ENCODE measurements at regions not wholly inside any gene's neighbourhood (a gene's known extent, or its start where the extent isn't known, plus 50 kb on each side); places are given as distances from the start of the nearest gene placed in this dataset.

DNA sequence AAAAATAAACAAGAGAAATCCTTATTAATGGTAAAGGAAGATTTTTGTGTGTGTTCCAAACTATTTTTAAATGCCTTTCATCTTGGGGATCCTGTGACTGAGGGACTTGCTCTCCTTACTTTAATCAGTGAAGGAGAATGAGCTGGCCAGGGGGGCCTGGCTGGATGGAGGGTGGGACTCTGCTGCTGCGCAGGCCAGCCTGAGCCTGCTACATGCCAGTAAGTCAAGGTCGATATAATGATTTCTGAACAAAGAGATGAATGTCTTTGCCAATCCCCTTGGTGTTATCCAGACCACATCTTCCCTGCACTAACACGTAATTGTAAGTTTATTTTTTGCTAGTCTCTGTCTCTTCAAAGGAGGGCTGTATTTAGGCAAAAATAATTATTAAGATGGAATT lies 1679.2 kb upstream of the TENM3 start:
- DNase-seq, result no peak

DNA sequence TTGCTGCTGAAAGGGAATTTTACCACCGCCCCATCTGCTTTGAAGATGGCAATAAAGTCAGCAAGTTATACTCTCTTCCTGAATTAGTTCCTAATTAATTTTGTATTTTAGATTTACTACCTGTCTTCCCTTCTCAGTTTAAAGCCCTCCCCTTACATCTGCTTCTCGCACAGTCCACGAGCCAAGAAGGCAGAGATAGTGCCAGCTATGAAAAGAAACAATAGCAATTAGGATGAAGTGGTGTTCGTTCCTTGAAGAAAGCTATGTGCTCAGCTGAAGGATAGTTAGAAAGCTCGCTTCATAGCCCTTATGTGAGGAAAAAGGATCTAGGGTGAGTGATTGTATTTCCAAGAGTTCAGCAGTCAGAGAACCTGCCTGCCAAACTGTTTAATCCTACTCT lies 1678.8 kb upstream of the TENM3 start:
- DNase-seq, result no peak

DNA sequence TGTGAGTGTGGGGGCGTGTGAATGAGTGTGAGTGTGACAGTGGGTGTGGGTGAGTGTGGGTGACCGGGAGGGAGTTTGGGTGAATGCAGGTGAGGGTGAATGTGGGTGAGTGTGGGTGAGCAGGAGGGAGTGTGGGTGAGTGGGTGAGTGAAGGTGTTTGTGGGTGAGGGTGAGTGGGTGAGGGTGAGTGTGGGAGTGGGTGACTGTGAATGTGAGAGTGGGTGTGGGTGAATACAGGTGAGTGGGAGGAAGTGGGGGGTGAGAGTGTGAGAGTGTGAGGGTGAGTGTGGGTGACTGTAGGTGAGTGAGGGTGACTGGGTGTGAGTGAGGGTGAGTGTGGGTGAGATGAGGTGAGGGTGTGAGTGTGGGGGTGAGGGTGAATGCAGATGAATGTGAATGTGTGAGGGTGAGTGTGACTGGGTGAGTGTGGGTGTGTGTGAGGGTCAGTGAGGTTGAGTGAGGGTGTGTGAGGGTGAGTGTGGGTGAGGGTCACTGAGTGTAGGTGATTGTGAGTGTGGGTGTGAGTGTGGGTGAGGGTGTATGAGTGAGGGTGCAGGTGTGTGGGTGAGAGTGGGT lies 1677.3 kb upstream of the TENM3 start:
- DNase-seq, result no peak

DNA sequence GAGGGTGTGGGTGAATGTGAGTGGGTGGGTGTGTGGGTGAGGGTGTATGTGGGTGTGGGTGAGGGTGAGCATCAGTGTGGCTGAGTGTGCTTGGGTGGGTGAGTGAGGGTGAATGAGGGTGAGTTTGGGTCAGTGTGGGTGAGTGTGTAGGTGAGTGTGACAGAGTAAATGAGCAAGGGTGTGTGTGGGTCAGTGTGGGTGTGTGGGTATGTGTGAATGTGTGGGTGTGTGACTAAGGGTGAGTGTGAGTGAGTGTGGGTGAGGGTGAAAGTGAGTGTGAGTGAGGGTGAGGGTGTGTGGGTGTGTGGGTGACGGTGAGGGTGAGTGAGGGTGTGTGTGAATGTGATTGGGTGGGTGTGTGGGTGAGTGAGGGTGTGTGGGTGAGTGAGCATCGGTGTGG lies 1676.7 kb upstream of the TENM3 start:
- DNase-seq, result no peak

DNA sequence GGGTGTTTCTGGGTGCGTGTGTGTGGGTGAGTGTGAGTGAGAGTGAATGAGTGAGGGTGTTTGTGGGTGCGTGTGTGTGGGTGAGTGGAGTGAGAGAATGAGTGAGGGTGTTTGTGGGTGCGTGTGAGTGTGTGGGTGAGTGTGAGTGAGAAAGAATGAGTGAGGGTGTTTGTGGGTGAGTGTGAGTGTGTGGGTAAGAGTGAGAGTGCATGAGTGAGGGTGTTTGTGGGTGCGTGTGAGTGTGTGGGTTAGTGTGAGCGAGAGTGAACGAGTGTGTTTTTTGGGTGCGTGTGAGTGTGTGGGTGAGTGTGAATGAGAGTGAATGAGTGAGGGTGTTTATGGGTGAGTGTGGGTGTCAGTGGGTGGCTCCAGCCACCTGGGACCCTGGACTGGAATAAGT lies 1676.1 kb upstream of the TENM3 start:
- no peak for DNase-seq

DNA sequence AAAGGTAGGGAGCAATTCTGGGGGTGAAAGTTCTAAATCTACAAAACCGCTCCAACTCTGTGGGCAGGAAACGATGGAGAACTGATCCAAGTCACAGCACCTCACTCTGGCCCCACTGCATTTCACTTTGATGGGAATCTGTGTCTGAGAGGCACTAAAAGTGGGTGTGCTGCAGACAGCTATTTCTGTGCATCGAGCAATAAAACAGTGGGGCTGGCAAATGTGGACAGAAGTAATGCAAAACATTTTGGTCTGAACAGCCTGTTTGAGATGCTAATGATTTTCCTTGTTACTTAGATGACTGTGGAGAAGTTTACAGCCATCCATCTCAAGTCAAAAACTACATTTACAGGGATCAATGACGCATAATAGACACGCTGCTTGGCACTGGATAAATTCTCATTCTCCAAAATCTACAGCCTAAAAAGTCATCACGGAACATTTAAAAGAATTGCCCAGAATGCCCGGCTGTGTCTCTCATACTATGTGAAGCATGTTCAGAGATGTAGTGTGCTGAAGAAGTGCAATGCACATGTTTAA lies 1671.6 kb upstream of the TENM3 start:
- DNase-seq, result no peak

DNA sequence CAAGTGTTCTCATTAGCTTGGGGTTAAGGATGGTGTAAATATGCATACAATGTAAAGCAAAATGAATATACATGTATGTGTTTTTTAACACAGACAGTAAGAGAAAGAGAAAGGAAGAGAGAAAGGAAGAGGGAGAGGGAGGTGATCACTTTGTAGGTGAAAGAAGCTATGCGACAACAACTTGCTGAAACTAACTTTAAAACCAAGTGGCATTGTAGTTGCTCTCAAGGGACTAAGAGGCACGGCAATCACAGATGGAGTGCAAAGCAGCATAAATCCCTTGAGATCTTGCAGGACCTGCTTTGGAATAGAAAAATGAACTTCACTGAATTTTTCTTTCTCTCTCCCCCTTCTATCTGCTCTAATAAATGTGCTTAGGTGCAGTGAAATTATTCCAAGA lies 1665.0 kb upstream of the TENM3 start:
- no peak for DNase-seq

DNA sequence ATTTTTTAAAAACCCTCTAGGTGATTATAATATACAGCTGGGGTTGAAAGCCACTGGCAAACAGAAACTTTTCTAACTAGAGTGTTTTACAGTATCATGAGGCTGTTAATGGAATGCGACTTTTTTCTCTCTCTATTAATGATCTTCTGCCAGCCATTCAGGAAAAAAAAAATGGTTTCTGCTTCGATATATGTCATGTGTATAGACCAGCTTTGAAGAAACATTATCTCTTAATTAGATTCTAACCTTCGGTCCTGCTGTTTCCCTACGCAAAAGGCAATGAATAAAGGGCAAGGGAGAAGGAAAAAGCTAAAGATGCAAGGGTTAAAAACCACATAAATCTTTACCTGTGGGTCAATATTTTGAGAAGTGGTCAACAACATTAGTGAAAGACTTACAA lies 1662.1 kb upstream of the TENM3 start:
- DNase-seq, result no peak

DNA sequence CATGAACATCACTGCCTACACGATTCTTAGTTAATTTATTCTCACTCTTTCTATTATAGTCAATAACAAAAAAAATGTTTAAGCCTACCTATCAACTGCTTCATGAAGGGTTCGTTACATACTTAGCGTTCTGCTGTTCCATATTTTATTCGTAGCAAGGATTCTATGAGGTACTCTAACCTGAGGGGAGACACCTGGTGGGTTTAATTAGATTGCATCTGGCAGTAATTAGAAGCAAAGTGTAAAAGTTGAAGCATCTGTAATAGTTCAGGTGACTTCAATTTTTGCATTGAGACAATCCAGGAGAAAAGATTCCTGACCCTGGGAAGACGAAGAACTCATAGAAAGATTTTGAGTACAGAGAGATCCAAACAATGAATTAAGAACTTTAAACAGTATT lies 1655.8 kb upstream of the TENM3 start:
- no peak for DNase-seq

DNA sequence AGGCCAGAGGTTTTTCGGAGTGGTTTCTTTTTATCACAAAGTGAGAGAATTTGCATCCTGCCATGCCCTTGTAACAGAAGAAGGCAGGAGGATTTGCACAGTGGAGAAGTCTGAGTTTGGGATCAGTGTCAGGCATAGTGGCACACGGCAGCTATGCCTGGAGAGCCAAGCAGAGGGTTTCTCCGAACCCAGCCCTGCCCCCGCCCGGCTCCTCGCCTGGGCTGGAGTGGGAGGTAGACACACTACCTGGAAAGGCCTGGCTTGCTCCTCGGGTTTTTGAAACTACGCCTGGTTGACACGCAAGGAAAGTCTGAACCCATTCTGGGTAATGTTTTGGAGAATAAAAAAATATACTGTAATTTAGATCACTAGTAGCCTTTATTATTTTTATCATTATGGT lies 1653.6 kb upstream of the TENM3 start:
- no peak for DNase-seq

DNA sequence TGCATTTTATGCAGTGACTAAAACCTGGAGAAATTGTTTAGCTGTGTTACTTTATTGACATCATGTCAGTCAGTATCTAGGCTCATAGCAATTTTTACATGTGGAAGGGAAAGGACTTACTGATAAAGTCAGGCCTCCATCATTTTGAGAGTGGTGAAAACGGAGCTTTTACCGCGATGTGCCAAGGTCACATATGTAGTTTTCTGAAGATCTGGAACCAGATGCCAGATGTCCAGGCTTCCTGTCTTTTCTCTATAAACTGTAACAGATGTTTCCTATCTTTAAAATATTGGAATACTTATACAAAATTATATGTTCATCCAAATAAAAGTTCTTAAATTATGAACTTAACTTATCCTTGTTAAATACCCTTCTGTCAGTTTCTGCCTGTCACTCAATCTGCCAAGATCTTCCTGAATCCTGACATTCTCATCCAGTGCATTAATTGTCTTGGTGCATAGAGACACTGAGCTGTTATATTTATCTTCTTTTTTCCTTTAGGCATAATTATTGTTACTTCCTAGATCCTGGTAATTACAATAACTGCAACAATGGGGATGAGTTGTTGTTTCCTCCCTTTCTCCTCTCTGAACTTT lies 1646.2 kb upstream of the TENM3 start:
- no peak for DNase-seq

DNA sequence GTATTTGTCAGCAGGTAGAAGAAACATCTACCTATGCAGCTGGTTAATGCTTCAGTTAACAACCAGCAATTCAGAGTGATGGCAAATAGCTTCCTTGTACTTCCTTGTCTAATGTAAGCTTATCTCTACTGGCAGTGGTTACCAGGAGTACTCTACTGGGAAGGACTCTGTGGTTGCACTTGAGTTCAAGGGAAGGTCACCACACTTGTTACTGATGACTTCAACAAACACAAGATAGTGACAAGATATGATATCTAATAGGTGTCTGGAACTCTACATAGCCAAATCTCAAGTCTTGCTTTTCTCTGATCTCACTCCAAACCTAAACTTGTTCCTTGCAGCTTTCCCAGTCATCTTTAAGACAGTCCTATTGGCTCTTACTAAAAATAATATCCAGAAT lies 1644.9 kb upstream of the TENM3 start:
- no peak for DNase-seq

DNA sequence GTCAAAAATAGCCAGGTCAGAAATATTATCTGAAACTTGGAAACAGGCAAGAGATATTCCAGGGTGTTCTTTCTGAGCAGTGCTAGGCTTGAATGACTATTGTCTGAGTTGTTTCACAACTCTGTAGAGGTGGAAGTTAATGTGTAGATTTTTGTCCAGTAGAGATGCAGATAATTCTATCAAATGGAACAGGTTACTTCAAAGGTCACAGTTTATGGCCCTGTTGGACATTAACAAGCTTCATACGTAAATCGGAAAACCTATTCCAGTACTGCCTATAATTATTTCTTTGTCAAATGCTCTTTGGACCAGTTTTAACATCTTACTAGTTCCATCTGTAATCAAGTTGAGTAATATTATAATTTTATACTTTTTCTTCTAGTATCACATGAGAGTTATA lies 1639.4 kb upstream of the TENM3 start:
- no peak for DNase-seq

DNA sequence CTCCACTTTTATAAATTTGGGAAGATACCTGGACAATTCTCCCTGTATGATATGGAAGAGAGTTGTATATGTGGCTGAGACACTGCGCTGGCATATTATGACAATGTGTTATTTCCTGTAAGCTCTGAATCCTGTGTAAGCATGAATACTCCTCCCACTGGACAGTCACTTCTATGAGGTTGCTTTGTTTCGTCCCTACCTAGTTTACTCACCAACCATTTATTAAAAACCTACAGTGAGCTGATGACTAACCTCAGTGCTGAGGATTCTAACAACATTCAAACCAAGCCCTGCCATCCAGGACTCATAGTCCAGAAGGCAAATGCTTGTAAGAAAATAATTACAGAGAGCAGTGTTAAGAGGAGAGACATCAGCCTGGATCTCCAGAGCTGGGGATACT lies 1632.9 kb upstream of the TENM3 start:
- DNase-seq, result no peak

DNA sequence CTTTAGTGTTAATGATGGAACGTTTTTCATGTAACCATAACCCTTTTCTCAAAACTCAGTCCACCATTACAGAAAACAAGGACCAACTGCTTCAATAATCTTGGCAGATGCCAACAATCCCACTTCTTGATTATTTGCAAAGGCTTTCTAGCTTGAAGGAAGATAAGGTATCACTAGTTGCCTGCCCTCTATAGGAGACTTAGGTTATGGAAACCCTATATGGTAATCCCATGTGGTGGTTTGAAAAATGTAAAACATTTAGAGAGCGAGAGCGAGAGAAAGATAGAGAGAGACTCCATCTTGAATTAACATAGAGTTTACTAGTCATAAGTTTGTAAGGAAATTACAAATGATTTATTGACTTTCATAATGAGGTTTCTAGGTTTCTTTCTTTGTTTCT lies 1627.5 kb upstream of the TENM3 start:
- DNase-seq, result no peak

DNA sequence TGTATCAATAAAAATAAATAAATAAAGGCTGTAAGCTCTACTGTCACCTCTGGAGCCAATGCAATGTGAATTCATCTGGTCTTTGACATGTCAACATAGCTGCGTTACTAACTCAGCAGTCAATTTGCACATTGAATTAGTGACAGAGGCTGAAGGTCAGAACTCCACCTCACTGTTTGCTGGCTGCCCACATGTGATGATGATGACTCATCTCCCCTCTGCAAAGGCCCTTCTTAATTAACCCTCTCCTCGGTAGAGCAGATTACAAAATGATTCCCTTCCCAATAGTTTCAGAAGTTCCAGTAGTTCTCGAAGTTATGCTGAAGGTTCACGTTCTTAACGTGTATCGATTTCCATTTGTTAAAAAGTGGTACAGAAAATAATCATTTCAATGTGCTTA lies 1626.0 kb upstream of the TENM3 start:
- DNase-seq, result no peak

DNA sequence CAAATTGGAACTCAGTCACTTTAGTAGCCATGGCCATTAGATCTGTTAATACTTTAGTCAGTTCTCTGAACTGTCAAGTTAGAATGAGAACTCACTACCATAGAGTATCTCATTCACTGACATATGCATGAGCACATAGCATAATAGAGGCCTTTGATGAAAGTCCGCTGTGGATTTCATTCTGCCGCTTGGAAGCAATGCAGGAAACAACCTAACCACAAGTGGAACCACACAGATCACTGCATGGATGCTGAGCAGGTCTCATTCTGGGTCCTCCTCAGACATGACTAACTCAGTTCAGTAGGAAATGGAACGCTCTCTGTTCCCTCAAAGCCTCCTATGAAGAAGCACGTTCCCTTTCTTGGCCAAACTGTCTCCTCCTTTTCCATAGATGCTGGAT lies 1624.8 kb upstream of the TENM3 start:
- DNase-seq, result no peak

DNA sequence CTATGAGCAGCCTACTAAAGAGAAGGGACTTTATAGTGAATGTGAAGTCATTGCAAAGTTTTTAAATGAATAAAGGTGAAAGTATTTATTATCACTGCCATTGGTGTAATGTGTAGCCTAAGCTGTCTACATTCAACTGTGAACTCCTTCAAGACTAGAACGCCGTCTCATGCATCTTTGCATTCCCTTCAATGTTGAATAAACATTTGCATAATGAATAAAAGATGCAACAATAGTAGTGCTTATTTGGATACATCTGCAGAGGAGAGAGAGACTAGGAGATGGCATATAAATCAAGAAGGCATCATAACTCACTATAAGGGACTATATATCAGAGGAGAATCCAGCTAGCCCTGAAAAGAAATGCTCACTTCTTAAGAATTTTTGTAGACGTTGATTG lies 1623.8 kb upstream of the TENM3 start:
- no peak for DNase-seq

DNA sequence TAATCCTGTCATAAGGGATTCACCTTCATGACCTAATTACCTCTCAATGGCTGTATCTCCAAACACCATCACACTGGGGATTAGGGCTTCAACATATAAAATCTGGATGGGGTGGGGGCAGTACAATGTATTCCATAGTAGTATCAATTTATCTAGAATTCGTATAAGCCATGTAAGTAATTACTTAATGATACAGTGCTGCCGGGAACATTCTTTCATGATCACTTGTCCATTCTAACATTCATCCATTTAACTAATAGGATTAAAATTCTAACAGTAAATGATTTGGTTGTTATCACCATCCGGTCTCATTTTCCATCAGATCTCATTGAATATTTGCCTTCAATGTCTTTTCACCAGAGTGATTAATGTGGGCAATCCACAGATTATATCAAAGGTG lies 1620.9 kb upstream of the TENM3 start:
- DNase-seq, result no peak

DNA sequence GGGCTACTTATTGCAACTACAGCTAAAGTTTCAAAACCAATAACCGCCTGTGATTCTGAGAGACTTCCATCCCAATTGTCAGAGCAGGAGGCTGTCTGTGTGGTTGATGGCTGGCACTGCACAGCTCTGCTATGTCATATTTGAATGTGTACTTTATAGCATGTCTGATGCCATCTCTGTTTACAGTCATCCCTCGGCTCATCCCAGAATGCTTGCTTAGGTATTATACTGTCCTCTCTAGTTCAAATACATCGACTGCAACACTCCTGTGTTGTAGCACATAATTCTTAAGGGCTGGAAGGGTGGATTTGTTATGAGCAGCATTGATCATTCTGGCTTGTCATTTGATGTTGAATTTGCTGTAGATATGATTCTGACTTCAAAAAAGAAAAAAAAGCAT lies 1617.5 kb upstream of the TENM3 start:
- no peak for DNase-seq

DNA sequence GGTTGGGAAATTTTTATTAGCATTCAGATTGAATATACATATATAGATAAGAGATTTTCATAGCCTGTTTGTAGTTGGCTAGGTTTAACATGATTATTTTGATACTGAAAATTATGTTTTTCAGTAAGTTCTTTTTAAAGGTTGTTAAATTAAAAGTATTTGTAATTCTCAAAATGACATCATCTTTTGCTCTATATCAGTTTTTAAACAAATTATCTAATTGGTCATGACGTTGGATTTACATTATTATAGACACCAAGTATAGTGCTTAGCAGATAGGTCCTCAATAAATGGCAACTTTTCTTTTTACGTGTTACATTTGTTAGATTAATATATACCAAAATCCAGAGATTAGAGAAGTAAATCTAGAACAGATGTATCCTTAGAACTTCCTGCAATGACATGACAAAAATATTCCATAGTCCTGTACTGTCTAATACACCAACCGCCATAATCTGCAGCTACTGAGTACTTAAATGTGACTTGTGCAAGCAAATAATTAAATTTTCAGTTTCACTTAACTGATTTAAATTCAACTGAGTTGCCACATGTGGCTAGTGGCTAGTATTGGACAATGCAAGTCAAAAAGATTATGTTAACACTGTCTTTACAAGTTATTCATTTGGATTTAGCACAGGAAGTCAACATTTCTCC lies 1613.1 kb upstream of the TENM3 start:
- DNase-seq, result no peak

DNA sequence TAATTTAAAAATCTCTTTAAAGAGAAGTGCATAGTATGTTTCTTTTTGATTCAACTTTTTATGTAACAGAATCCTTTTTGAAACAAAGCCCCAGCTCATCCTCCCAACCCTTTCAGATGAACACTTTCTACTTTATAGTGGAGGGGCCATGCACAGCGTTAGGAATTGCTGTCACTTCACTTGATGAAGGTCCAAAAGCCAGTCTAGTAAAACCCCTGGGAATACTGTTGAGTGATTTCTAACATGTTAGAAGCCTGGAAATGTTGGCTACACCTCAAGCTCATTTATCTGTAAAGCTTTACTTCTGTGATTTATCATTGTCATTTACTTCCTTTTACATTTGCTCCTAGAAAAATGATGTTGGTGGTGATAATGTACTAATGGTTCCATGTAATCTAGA lies 1608.9 kb upstream of the TENM3 start:
- DNase-seq, result no peak

DNA sequence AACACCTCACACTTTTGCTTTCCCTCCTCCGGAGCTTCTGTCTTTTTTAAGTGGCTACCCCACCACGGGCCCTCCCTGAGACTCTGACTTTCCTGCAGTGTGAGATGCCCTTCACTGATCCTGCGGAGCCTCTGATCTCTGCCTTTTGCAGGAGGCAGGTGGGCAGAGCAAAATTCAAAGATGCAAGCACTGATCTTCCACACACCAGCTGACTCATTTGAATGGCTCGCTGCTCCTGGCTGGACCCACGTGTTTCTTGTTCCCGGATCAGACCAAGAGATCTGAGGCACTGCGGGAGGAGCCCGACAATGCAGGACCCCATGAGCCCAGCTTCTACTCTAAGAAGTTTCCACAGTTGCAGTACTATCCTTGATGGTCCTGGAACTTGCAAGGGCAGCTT lies 1607.9 kb upstream of the TENM3 start:
- DNase-seq, result no peak

DNA sequence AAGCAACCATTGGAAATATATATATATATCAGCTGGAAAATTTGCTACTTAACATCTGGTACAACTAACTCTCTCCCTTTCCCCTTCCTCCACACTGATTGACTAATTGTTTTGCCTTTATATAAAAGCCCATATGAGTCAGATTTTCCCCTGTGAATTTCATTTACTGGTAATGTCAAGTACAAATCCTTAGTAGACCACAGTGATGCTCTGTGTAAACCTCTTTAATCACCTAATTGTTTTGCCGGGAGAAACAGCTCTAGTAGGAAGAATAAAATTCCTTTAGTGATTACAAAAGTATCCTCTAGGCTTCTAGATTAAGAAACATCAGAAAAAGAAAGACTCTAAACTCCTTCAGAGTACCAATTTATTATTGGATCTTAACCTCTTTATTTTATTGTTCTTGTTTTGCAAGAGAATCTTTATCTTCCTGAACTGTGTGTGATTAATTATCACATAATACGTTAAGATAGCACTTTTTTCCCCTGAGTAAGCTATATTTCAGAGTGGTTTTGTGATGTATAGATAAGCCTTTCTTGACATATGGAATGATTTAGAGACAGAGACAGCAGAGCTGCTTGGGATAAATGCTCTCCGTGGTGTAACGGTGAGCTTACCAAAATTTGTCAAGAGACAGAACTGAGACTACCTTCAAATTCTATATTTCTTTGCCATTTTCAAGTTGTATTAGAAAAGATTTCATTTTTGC lies 1606.4 kb upstream of the TENM3 start:
- DNase-seq, result no peak
